ENCODE measurements at regions not wholly inside any gene's neighbourhood (a gene's known extent, or its start where the extent isn't known, plus 50 kb on each side); places are given as distances from the start of the nearest gene placed in this dataset.

DNA sequence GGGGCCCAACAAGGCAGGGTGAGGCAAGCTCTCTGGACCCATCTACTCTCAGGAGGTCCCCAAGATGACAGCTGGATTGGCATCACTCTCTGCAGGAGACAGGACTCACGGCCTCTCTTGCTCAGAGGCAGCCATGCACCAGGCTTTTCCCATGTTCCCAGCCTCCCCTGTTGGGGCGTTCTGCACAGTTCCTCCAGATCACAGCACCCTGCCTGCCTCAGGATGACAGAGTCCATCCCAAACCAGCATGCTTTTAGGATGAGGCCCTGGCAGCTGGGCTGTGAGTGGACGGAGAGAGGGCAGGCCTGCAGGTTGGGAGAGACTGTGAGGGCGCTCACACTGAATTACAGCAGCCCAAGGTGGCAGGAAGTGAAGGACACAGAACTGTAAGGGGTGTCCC is 143.2 kb upstream of the MLN start:
- Histone ChIP-seq H3K4me1 (ENCODE audit: control insufficient read depth in 1 of 2, insufficient read depth in 2 of 2, low read length in 2 of 2) (no peaks in the 10 kb centered on the region), H3K27ac (ENCODE audit: low read depth, low read length) (no peak overlapping the region), H3K9me2 (ENCODE audit: insufficient read depth) (no peaks in the 10 kb centered on the region), H3K79me2 (ENCODE audit: insufficient read depth, low read length) (no peaks in the 10 kb centered on the region), H3K27me3 (ENCODE audit: insufficient read depth, low read length) (peaks cover 4% of the 10 kb centered on the region; the same call in 1 of the 2 replicates), H2AFZ (ENCODE audit: low read depth, low read length, poor library complexity, severe bottlenecking) (no peak overlapping the region), H4K20me1 (ENCODE audit: insufficient read depth) (no peaks in the 10 kb centered on the region), H3K9ac (ENCODE audit: low read length) (no peak overlapping the region), H3K4me3 (replicated peaks in 1 of 2; ENCODE audit: low read depth in 1 of 2, low read length in 2 of 2) (no peak overlapping the region), H3K36me3 (ENCODE audit: control insufficient read depth in 1 of 2, insufficient read depth in 2 of 2, low read length in 2 of 2) (no peaks in the 10 kb centered on the region), H3K4me2 (ENCODE audit: low read length) (no peak overlapping the region), H3K9me3 (ENCODE audit: control insufficient read depth in 1 of 2, insufficient read depth in 1 of 2, low read depth in 1 of 2, low read length in 2 of 2) (no peaks in the 10 kb centered on the region)
- CTCF ChIA-PET = interaction anchor here (0.6 kb wide), 1 partner anchor 22 kb away, joined by 4 read pairs; no protein-coding TSS in a partner anchor
- POLR2A ChIA-PET = no interaction called here
- no TSS peak for BruUV-seq (replicated peaks)
- ATAC-seq (no peak), DNase-seq (ENCODE audit: low read depth, low spot score) (no peak)
- intact Hi-C loops (cut with micrococcal nuclease) = no loop called here
- RAD21 ChIA-PET (ENCODE audit: low non-redundant PET in 1 of 2, low total read pairs in 2 of 2, uncharacterized antibody in 2 of 2, unreplicated experiment in 2 of 2) = no interaction called here
- TF ChIP-seq, protein P1, sequence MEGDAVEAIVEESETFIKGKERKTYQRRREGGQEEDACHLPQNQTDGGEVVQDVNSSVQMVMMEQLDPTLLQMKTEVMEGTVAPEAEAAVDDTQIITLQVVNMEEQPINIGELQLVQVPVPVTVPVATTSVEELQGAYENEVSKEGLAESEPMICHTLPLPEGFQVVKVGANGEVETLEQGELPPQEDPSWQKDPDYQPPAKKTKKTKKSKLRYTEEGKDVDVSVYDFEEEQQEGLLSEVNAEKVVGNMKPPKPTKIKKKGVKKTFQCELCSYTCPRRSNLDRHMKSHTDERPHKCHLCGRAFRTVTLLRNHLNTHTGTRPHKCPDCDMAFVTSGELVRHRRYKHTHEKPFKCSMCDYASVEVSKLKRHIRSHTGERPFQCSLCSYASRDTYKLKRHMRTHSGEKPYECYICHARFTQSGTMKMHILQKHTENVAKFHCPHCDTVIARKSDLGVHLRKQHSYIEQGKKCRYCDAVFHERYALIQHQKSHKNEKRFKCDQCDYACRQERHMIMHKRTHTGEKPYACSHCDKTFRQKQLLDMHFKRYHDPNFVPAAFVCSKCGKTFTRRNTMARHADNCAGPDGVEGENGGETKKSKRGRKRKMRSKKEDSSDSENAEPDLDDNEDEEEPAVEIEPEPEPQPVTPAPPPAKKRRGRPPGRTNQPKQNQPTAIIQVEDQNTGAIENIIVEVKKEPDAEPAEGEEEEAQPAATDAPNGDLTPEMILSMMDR (IDR thresholded peaks at IDR 0.05 in 2 of 3, conservative IDR thresholded peaks at IDR 0.05 in 1 of 3; ENCODE audit: borderline replicate concordance in 1 of 3, insufficient read depth in 1 of 3, low read depth in 2 of 3, low read length in 2 of 3) = no peak
- TF ChIP-seq ELF1 (IDR thresholded peaks at IDR 0.05; ENCODE audit: borderline replicate concordance, low read depth) (no peak), EGR1 (IDR thresholded peaks at IDR 0.05; ENCODE audit: low read depth) (no peak), CEBPB (IDR thresholded peaks at IDR 0.05; ENCODE audit: low read depth) (no peak), CBX3 (IDR thresholded peaks at IDR 0.05; ENCODE audit: low read depth) (no peak), SRF (IDR thresholded peaks at IDR 0.05; ENCODE audit: low read depth) (no peak)
- TF ChIP-seq, protein P2, sequence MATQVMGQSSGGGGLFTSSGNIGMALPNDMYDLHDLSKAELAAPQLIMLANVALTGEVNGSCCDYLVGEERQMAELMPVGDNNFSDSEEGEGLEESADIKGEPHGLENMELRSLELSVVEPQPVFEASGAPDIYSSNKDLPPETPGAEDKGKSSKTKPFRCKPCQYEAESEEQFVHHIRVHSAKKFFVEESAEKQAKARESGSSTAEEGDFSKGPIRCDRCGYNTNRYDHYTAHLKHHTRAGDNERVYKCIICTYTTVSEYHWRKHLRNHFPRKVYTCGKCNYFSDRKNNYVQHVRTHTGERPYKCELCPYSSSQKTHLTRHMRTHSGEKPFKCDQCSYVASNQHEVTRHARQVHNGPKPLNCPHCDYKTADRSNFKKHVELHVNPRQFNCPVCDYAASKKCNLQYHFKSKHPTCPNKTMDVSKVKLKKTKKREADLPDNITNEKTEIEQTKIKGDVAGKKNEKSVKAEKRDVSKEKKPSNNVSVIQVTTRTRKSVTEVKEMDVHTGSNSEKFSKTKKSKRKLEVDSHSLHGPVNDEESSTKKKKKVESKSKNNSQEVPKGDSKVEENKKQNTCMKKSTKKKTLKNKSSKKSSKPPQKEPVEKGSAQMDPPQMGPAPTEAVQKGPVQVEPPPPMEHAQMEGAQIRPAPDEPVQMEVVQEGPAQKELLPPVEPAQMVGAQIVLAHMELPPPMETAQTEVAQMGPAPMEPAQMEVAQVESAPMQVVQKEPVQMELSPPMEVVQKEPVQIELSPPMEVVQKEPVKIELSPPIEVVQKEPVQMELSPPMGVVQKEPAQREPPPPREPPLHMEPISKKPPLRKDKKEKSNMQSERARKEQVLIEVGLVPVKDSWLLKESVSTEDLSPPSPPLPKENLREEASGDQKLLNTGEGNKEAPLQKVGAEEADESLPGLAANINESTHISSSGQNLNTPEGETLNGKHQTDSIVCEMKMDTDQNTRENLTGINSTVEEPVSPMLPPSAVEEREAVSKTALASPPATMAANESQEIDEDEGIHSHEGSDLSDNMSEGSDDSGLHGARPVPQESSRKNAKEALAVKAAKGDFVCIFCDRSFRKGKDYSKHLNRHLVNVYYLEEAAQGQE (IDR thresholded peaks at IDR 0.05; ENCODE audit: low read depth) = no peak
- TF ChIP-seq, protein P3, sequence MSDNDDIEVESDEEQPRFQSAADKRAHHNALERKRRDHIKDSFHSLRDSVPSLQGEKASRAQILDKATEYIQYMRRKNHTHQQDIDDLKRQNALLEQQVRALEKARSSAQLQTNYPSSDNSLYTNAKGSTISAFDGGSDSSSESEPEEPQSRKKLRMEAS (IDR thresholded peaks at IDR 0.05) = no peak

Data from HCT116 (cell line).